ENCODE measurements at regions not wholly inside any gene's neighbourhood (a gene's known extent, or its start where the extent isn't known, plus 50 kb on each side); places are given as distances from the start of the nearest gene placed in this dataset.

DNA sequence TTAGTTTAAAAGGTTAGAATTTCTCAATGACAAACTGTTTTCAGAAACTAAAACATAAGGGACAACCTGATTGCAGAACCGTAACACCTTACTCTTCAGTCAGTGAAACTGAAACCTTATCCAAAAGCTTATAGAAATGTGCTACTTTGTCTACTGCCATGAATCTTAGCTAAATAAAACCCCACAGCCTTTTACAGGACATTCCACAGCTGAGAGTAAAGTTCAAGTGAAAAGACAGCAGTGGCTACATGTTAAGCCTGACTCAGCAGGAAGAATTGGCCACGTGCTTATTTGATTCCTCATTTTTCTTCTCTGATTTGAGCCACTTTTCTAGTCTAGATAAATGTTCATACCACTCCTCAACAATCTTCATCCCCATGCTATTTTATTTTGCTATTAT lies 278.7 kb upstream of the ISL1 start:
- H3K4me1 Mint-ChIP-seq, result peaks cover 3% of the 10 kb centered on the region
- H3K4me3 Mint-ChIP-seq, result no peak overlapping the region
- H3K9me3 Mint-ChIP-seq, result peaks cover 4% of the 10 kb centered on the region
- no peaks in the 10 kb centered on the region for H3K27me3 Mint-ChIP-seq (ENCODE audit: low read depth)
- no peaks in the 10 kb centered on the region for H3K36me3 Mint-ChIP-seq
- no peak for TF ChIP-seq CTCF (IDR thresholded peaks at IDR 0.05; ENCODE audit: unreplicated experiment)
- no peak for DNase-seq (ENCODE audit: low spot score in 2 of 2, unreplicated experiment in 2 of 2)
- no peak overlapping the region for H3K27ac Mint-ChIP-seq

- Mint-ChIP-seq H3K9me3 (peaks cover 11% of the 10 kb centered on the region), H3K4me3 (no peak overlapping the region), H3K36me3 (no peaks in the 10 kb centered on the region), H3K27ac (no peak overlapping the region), H3K27me3 (ENCODE audit: low read depth) (no peaks in the 10 kb centered on the region), H3K4me1 (no peaks in the 10 kb centered on the region)
- no peak for TF ChIP-seq CTCF (IDR thresholded peaks at IDR 0.05; ENCODE audit: unreplicated experiment)
- no peak for DNase-seq (ENCODE audit: low spot score in 2 of 2, unreplicated experiment in 2 of 2)
These were observed 273.4 kb upstream of the ISL1 start for GRCh38 chr5:51109786-51110410.

DNA sequence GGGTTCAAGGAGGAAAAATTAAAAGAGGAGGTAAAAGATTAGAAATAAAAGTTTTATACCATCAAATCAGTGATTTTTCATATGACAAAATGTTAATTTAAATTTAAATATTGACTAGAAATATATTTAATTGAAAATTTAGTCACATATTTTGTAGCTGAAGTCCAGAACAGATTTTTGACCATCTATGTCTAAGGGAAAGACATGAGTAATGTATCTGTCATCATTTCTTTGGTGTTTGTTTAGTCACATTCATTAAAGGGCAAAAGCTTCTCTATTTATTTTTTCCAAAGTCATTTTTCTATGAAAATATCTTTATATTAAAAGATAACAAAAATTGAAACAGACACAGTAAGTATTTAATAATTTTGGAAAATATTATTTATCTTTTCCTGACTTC lies 252.0 kb upstream of the ISL1 start:
- H3K27me3 Mint-ChIP-seq (ENCODE audit: low read depth), result no peaks in the 10 kb centered on the region
- no peak overlapping the region for H3K4me3 Mint-ChIP-seq
- H3K27ac Mint-ChIP-seq, result no peak overlapping the region
- no peak for TF ChIP-seq CTCF (IDR thresholded peaks at IDR 0.05; ENCODE audit: unreplicated experiment)
- no peaks in the 10 kb centered on the region for H3K36me3 Mint-ChIP-seq
- no peak for DNase-seq (ENCODE audit: low spot score in 2 of 2, unreplicated experiment in 2 of 2)
- peaks cover 16% of the 10 kb centered on the region for H3K9me3 Mint-ChIP-seq
- H3K4me1 Mint-ChIP-seq, result no peaks in the 10 kb centered on the region

- Mint-ChIP-seq H3K4me3 (no peak overlapping the region), H3K27me3 (ENCODE audit: low read depth) (no peaks in the 10 kb centered on the region), H3K4me1 (no peaks in the 10 kb centered on the region), H3K36me3 (no peaks in the 10 kb centered on the region), H3K27ac (no peak overlapping the region), H3K9me3 (peaks cover 5% of the 10 kb centered on the region)
- DNase-seq (ENCODE audit: low spot score in 2 of 2, unreplicated experiment in 2 of 2), result no peak
- no peak for TF ChIP-seq CTCF (IDR thresholded peaks at IDR 0.05; ENCODE audit: unreplicated experiment)
These were observed 245.1 kb upstream of the ISL1 start for GRCh38 chr5:51138164-51138563.

DNA sequence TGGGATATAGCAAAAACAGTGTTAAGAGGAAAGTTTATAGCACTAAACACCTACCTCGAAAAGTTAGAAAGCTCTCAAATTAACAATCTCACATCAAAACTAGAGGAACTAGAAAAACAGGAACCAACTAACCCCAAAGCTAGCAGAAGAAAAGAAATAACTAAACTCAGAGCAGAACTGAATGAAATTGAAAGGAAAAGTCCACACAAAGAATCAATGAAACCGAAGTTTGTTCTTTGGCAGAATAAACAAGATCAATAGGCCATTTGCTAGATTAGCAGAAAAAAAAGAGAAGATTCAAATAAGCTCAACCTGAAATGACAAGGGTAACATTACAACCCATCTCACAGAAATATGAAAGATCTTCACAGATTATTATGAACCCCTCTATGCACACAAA lies 234.8 kb upstream of the ISL1 start:
- Mint-ChIP-seq H3K4me1 (no peaks in the 10 kb centered on the region), H3K36me3 (peaks cover 3% of the 10 kb centered on the region), H3K9me3 (peaks cover 64% of the 10 kb centered on the region)

More for the DNA sequence above, 234.8 kb upstream of the ISL1 start:
- H3K27ac Mint-ChIP-seq, result no peak overlapping the region
- no peak overlapping the region for H3K4me3 Mint-ChIP-seq
- no peak for TF ChIP-seq CTCF (IDR thresholded peaks at IDR 0.05; ENCODE audit: unreplicated experiment)
- no peak for DNase-seq (ENCODE audit: low spot score in 2 of 2, unreplicated experiment in 2 of 2)
- no peaks in the 10 kb centered on the region for H3K27me3 Mint-ChIP-seq (ENCODE audit: low read depth)
